ENCODE measurements at regions not wholly inside any gene's neighbourhood (a gene's known extent, or its start where the extent isn't known, plus 50 kb on each side); places are given as distances from the start of the nearest gene placed in this dataset.

DNA sequence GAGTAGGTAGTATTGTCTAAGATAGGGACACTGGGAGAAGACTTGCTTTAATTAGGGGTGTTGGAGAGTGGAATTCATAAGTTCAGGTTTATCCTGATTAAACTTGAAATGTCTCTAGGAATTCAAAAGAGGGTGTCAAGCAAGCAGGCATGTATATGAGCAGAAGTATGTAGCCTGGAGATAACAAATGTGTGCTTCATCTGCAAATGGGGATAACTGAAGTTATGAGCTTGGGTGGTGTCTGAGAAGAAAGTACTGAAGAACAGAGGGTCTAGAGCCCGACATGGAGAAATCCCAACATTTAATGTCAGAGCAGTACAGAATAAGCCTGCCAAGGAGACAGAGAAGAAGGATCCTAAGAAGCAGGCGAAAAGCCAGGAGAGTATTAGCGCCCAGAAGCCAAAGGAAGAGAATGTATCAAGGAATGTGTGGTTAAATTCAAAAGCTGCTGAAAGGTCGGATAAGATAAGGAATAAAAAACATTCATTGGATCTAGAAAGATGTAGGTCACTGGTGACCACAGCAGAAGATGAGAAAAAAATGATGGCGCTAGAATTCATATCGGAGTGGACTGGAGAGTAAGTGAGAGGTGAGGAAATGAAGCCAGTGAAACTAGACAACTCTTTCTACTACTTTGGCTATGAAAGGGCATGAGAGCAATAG, 401.5 kb upstream of the PIK3R1 start:
- no peaks in the 10 kb centered on the region for H4K20me1 ChIP-seq (ENCODE audit: control insufficient read depth, insufficient read depth, insufficient read length)
- H3K9me3 ChIP-seq (ENCODE audit: control insufficient read depth, low read depth, low read length) = no peaks in the 10 kb centered on the region
- no peaks in the 10 kb centered on the region; the same call in 1 of the 2 replicates for H3K27me3 ChIP-seq (ENCODE audit: insufficient read depth, low read length)
- H3K9ac ChIP-seq (ENCODE audit: extremely low read depth, insufficient read length, low read length) = no peak overlapping the region
- no peaks in the 10 kb centered on the region for H3K23me2 ChIP-seq (ENCODE audit: insufficient read length, low read depth, low read length, poor library complexity, severe bottlenecking)
- no peak overlapping the region for H3K56ac ChIP-seq (ENCODE audit: insufficient read length, low read depth, low read length)
- H3K4ac ChIP-seq (ENCODE audit: low read depth, low read length) = no peak overlapping the region
- no peak overlapping the region for H2BK15ac ChIP-seq (ENCODE audit: low read depth, low read length)
- Mint-ChIP-seq H3K27me3 (ENCODE audit: low read depth) (no peaks in the 10 kb centered on the region), H3K4me3 (no peak overlapping the region), H3K36me3 (ENCODE audit: insufficient read depth in 1 of 3, low read depth in 3 of 3) (peaks cover 0 to 18% (median 5%) of the 10 kb centered on the region in 3 experiments; a peak in 5 of 7 replicates), H3K27ac (no peak overlapping the region; a peak in 2 of 7 replicates), H3K4me1 (peaks cover 33 to 47% of the 10 kb centered on the region in 2 experiments), H3K9me3 (peaks cover 3% of the 10 kb centered on the region in 2 experiments; a peak in 3 of 5 replicates)
- no peak overlapping the region for H2AFZ ChIP-seq (ENCODE audit: low read length)
- H3K18ac ChIP-seq (ENCODE audit: insufficient read length, low read depth, low read length) = no peak overlapping the region
- H3K4me1 ChIP-seq (ENCODE audit: insufficient read depth, low read length) = peaks cover 2% of the 10 kb centered on the region; the same call in 1 of the 2 replicates
- H3K27ac ChIP-seq (ENCODE audit: insufficient read length, low read depth, low read length) = no peak overlapping the region
- H4K5ac ChIP-seq (ENCODE audit: insufficient read length, low read depth, low read length) = no peak overlapping the region
- no peak overlapping the region for H3T11ph ChIP-seq (ENCODE audit: low read length)
- H2BK120ac ChIP-seq (ENCODE audit: low read depth, low read length, poor library complexity, severe bottlenecking) = no peak overlapping the region
- H3K14ac ChIP-seq (ENCODE audit: insufficient read depth, low read length) = no peak overlapping the region
- H2AK5ac ChIP-seq (ENCODE audit: insufficient read length, low read length) = no peak overlapping the region
- H4K91ac ChIP-seq (ENCODE audit: insufficient read length, low read depth, low read length) = no peak overlapping the region
- H3K79me1 ChIP-seq (ENCODE audit: insufficient read depth, low read depth, low read length, poor library complexity, severe bottlenecking) = no peaks in the 10 kb centered on the region
- no peak overlapping the region for H4K8ac ChIP-seq (replicated peaks; ENCODE audit: insufficient read length, low read depth, low read length)
- H3K4me2 ChIP-seq (ENCODE audit: insufficient read depth, insufficient read length, low read length) = no peak overlapping the region
- H3K79me2 ChIP-seq (ENCODE audit: insufficient read depth, low read length) = peaks cover 2% of the 10 kb centered on the region; the same call in 1 of the 2 replicates
- no peak overlapping the region for H3K23ac ChIP-seq (ENCODE audit: insufficient read length, low read depth, low read length)
- no peak overlapping the region for H2BK20ac ChIP-seq (ENCODE audit: low read depth, low read length, poor library complexity, severe bottlenecking)
- DNase-seq = no peak
- TF ChIP-seq CTCF (conservative IDR thresholded peaks at IDR 0.05) = no peak
- no peak overlapping the region for H2BK5ac ChIP-seq (ENCODE audit: insufficient read length, low read length)
- no peak overlapping the region for H2BK12ac ChIP-seq (ENCODE audit: insufficient read length, low read depth, low read length)
- WGBS (ENCODE audit: extremely low coverage, insufficient read length, low lambda C conversion rate) = no CpG with 5 or more reads among the region's 6 CpGs
